C4-2B (cell line): ENCODE measurements at regions not wholly inside any gene's neighbourhood (a gene's known extent, or its start where the extent isn't known, plus 50 kb on each side); places are given as distances from the start of the nearest gene placed in this dataset.

ENCODE experiments used
- ZFX ChIP-seq: fragments of 450-650 bp; IDR thresholded peaks from 2 replicates; pipeline ENCODE4 v1.6.1; 2017
- TF ChIP-seq, protein P1 (sequence below): fragments of 450-650 bp; conservative IDR thresholded peaks from 2 replicates; pipeline ENCODE4 v1.5.1; 2017; ENCODE audit warnings: mild to moderate bottlenecking

DNA sequence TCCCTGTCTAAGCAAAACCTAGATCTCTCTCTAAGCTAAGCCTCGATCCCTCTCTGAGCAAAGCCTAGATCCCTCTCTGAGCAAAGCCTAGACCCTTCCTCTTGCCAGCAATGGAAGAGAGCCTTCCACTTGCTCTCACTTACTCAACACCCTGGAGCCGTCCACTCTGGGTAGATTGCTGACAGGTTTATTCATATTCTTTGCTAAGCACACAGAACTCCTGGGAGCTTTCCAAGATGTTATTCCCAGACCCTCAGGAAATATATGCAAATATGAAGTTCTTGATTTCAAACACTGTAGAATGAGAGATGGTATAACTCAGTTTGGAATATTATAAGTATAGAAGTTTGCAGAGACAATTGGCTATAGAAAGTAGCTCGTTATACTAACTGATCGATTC is 503.8 kb upstream of the CELF2 start:
- TF ChIP-seq, protein P1, sequence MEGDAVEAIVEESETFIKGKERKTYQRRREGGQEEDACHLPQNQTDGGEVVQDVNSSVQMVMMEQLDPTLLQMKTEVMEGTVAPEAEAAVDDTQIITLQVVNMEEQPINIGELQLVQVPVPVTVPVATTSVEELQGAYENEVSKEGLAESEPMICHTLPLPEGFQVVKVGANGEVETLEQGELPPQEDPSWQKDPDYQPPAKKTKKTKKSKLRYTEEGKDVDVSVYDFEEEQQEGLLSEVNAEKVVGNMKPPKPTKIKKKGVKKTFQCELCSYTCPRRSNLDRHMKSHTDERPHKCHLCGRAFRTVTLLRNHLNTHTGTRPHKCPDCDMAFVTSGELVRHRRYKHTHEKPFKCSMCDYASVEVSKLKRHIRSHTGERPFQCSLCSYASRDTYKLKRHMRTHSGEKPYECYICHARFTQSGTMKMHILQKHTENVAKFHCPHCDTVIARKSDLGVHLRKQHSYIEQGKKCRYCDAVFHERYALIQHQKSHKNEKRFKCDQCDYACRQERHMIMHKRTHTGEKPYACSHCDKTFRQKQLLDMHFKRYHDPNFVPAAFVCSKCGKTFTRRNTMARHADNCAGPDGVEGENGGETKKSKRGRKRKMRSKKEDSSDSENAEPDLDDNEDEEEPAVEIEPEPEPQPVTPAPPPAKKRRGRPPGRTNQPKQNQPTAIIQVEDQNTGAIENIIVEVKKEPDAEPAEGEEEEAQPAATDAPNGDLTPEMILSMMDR: no peak
- TF ChIP-seq ZFX: no peak
